ENCODE measurements at regions not wholly inside any gene's neighbourhood (a gene's known extent, or its start where the extent isn't known, plus 50 kb on each side); places are given as distances from the start of the nearest gene placed in this dataset.

DNA sequence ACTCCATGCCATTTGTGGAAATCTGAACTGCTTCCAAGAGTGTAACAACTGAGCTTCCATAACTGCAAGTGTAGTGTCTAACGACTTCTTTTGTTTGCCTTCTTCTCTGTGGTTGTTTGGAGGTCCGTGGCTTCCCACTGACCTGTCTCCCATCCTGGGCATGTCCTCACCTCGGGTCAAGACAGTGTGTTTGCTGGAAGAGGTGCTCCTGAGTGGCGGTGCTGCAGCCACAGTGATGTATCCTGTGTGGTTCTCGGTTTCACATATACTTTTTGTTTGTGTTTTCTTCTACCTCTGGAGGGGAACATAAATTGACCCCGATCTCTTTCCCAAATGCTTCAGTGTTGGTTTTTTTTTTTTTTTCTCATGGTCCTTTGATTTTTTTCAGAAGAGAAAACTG, 84.7 kb upstream of the NPVF start:
- FAIRE-seq, result no peak
- TF ChIP-seq POLR2AphosphoS5 (IDR thresholded peaks at IDR 0.05; ENCODE audit: low read depth, low read length) (no peak), POLR2A (IDR thresholded peaks at IDR 0.05; ENCODE audit: low read depth, low read length) (no peak), TAF1 (IDR thresholded peaks at IDR 0.05; ENCODE audit: low read depth, low read length) (no peak), SPI1 (IDR thresholded peaks at IDR 0.05; ENCODE audit: low read depth, low read length) (no peak), PAX5 (IDR thresholded peaks at IDR 0.05; ENCODE audit: insufficient read depth, low read length, severe bottlenecking) (no peak), POU2F2 (IDR thresholded peaks at IDR 0.05; ENCODE audit: low read depth, low read length) (no peak)

DNA sequence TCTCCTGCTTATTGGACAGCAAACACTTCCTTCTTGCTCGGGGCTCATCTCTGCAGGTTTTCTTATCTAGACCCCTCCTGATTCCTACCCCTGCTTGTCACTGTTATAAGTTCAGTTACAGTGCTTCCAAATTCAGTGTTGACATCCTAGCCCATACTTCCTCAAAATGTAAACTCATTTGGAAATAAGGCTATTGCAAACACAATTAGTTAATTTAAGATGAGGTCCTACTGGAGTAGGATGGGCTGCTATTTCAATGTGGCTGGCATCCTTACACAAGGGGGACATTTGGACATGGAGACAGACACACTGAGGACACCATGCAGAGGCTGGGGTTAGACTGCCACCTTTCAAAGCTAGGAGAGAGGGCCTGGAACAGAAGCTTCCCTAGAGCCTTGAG, 85.2 kb upstream of the NPVF start:
- TF ChIP-seq PAX5 (IDR thresholded peaks at IDR 0.05; ENCODE audit: insufficient read depth, low read length, severe bottlenecking) (no peak), POLR2A (IDR thresholded peaks at IDR 0.05; ENCODE audit: low read depth, low read length) (no peak), POLR2AphosphoS5 (IDR thresholded peaks at IDR 0.05; ENCODE audit: low read depth, low read length) (no peak), POU2F2 (IDR thresholded peaks at IDR 0.05; ENCODE audit: low read depth, low read length) (no peak), SPI1 (IDR thresholded peaks at IDR 0.05; ENCODE audit: low read depth, low read length) (no peak), TAF1 (IDR thresholded peaks at IDR 0.05; ENCODE audit: low read depth, low read length) (no peak)
- DNase-seq (ENCODE audit: insufficient read length, low spot score), result no peak
- FAIRE-seq, result no peak

More for the DNA sequence above, 84.7 kb upstream of the NPVF start:
- no peak for DNase-seq (ENCODE audit: insufficient read length, low spot score)

GRCh38 chr7:25314094-25314730, 85.9 kb upstream of the NPVF start:
- FAIRE-seq (no peak), DNase-seq (ENCODE audit: insufficient read length, low spot score) (no peak)
- TF ChIP-seq POLR2AphosphoS5 (IDR thresholded peaks at IDR 0.05; ENCODE audit: low read depth, low read length), result no peak
- TF ChIP-seq POU2F2 (IDR thresholded peaks at IDR 0.05; ENCODE audit: low read depth, low read length), result no peak
- TF ChIP-seq PAX5 (IDR thresholded peaks at IDR 0.05; ENCODE audit: insufficient read depth, low read length, severe bottlenecking), result no peak
- no peak for TF ChIP-seq POLR2A (IDR thresholded peaks at IDR 0.05; ENCODE audit: low read depth, low read length)
- TF ChIP-seq TAF1 (IDR thresholded peaks at IDR 0.05; ENCODE audit: low read depth, low read length), result no peak
- no peak for TF ChIP-seq SPI1 (IDR thresholded peaks at IDR 0.05; ENCODE audit: low read depth, low read length)

DNA sequence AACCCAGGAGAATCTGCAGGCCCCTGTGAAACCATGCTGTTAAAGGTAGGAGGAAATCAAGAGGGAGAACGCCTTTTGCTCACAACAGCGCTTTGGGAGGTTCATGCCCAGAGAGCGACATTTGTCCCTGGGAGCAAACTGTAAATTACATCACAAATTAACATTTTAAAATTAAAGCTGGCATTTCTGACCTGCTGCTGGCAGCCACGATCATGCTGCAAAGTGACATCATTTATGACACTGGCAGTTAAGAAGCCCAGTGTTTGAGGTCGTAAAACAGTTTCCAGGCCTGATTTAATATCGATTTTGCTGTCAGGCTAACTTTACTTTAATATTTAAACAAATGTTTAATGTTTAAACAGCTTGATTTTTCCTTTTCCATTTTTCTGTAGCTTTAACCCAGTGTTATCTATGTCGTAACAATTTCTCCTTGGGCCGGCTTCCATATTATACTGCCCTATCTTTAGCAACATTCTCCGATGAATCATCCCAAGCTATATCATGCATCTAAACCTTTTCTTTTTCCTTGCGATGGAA, 86.5 kb upstream of the NPVF start:
- DNase-seq (ENCODE audit: insufficient read length, low spot score) (no peak), FAIRE-seq (no peak)
- TF ChIP-seq POU2F2 (IDR thresholded peaks at IDR 0.05; ENCODE audit: low read depth, low read length), result no peak
- no peak for TF ChIP-seq PAX5 (IDR thresholded peaks at IDR 0.05; ENCODE audit: insufficient read depth, low read length, severe bottlenecking)
- TF ChIP-seq TAF1 (IDR thresholded peaks at IDR 0.05; ENCODE audit: low read depth, low read length), result no peak
- TF ChIP-seq POLR2AphosphoS5 (IDR thresholded peaks at IDR 0.05; ENCODE audit: low read depth, low read length), result no peak
- TF ChIP-seq POLR2A (IDR thresholded peaks at IDR 0.05; ENCODE audit: low read depth, low read length), result no peak
- no peak for TF ChIP-seq SPI1 (IDR thresholded peaks at IDR 0.05; ENCODE audit: low read depth, low read length)

DNA sequence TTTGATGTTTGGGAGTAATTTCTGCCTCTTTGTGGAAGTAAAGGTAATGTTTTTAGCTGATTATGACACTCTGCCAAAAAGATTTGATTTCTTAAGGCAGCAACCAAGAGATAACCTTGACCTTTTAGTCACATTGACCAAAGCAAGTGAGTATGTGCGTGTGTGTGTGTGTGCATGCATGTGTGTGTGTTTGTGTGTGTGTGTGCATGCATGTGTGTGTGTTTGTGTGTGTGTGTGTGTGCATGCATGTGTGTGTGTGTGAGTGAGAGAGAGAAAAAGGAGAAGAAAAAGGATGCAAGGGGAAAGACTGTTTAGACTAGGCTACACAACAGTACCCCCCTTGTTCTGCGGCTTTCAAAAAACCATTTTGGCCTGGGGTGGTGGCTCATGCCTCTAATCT, 88.1 kb upstream of the NPVF start:
- DNase-seq (ENCODE audit: insufficient read length, low spot score), result no peak
- FAIRE-seq, result no peak
- TF ChIP-seq SPI1 (IDR thresholded peaks at IDR 0.05; ENCODE audit: low read depth, low read length) (no peak), POLR2A (IDR thresholded peaks at IDR 0.05; ENCODE audit: low read depth, low read length) (no peak), POU2F2 (IDR thresholded peaks at IDR 0.05; ENCODE audit: low read depth, low read length) (no peak), PAX5 (IDR thresholded peaks at IDR 0.05; ENCODE audit: insufficient read depth, low read length, severe bottlenecking) (no peak), TAF1 (IDR thresholded peaks at IDR 0.05; ENCODE audit: low read depth, low read length) (no peak), POLR2AphosphoS5 (IDR thresholded peaks at IDR 0.05; ENCODE audit: low read depth, low read length) (no peak)

GRCh38 chr7:25318047-25318446, 89.8 kb upstream of the NPVF start:
- FAIRE-seq, result no peak
- TF ChIP-seq POU2F2 (IDR thresholded peaks at IDR 0.05; ENCODE audit: low read depth, low read length) (no peak), TAF1 (IDR thresholded peaks at IDR 0.05; ENCODE audit: low read depth, low read length) (no peak), POLR2A (IDR thresholded peaks at IDR 0.05; ENCODE audit: low read depth, low read length) (no peak), SPI1 (IDR thresholded peaks at IDR 0.05; ENCODE audit: low read depth, low read length) (no peak)
- no peak for DNase-seq (ENCODE audit: insufficient read length, low spot score)

DNA sequence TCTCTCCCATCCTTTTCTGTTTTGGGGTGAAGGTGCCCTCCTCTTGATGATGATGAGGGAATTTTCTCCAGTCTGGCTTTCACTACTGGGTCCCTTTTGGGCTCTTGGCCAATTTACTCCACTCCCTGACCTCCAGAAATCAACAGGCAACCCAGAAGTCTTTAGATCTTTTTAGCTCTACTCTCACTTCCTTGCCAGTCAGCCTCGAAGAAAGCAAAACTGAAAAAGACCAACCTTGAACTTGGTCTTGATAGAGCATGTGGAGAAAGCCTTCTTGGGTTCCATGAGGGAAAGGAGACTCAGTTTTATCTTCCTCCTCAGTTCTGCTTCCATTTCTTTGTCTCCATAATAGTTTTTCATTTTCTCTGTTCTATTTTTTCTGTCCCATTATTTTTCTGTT, 91.4 kb upstream of the NPVF start:
- DNase-seq (ENCODE audit: insufficient read length, low spot score) (no peak), FAIRE-seq (no peak)
- TF ChIP-seq SPI1 (IDR thresholded peaks at IDR 0.05; ENCODE audit: low read depth, low read length) (peak; percentile 74), PAX5 (IDR thresholded peaks at IDR 0.05; ENCODE audit: insufficient read depth, low read length, severe bottlenecking) (no peak), TAF1 (IDR thresholded peaks at IDR 0.05; ENCODE audit: low read depth, low read length) (no peak), POLR2A (IDR thresholded peaks at IDR 0.05; ENCODE audit: low read depth, low read length) (no peak), POU2F2 (IDR thresholded peaks at IDR 0.05; ENCODE audit: low read depth, low read length) (no peak), POLR2AphosphoS5 (IDR thresholded peaks at IDR 0.05; ENCODE audit: low read depth, low read length) (no peak)

DNA sequence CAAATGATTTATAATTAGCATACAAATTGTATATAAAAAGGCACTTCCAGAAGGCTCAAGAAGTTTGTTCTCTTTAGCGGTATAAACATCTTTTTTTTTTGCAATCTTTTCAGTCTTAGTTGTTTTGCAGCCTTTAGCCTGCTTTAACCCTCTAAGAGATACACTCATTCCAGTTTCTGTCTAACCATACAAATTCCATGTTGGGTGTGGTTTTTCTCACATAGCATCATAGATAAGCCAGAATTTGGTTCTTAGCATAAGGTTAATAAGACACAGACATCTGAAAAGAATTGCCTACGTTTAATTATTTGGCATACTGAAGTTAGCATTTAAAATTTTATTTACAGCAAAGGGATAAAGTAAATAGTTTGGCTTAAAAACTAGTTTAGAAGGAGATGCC, 92.5 kb upstream of the NPVF start:
- DNase-seq (ENCODE audit: insufficient read length, low spot score) (no peak), FAIRE-seq (no peak)
- no peak for TF ChIP-seq POU2F2 (IDR thresholded peaks at IDR 0.05; ENCODE audit: low read depth, low read length)
- no peak for TF ChIP-seq PAX5 (IDR thresholded peaks at IDR 0.05; ENCODE audit: insufficient read depth, low read length, severe bottlenecking)
- no peak for TF ChIP-seq POLR2A (IDR thresholded peaks at IDR 0.05; ENCODE audit: low read depth, low read length)
- no peak for TF ChIP-seq SPI1 (IDR thresholded peaks at IDR 0.05; ENCODE audit: low read depth, low read length)
- TF ChIP-seq POLR2AphosphoS5 (IDR thresholded peaks at IDR 0.05; ENCODE audit: low read depth, low read length), result no peak
- TF ChIP-seq TAF1 (IDR thresholded peaks at IDR 0.05; ENCODE audit: low read depth, low read length), result no peak

GRCh38 chr7:25321424-25321823, 93.1 kb upstream of the NPVF start:
- no peak for TF ChIP-seq POU2F2 (IDR thresholded peaks at IDR 0.05; ENCODE audit: low read depth, low read length)
- TF ChIP-seq SPI1 (IDR thresholded peaks at IDR 0.05; ENCODE audit: low read depth, low read length), result no peak
- TF ChIP-seq POLR2AphosphoS5 (IDR thresholded peaks at IDR 0.05; ENCODE audit: low read depth, low read length), result no peak
- no peak for TF ChIP-seq PAX5 (IDR thresholded peaks at IDR 0.05; ENCODE audit: insufficient read depth, low read length, severe bottlenecking)
- TF ChIP-seq TAF1 (IDR thresholded peaks at IDR 0.05; ENCODE audit: low read depth, low read length), result no peak
- TF ChIP-seq POLR2A (IDR thresholded peaks at IDR 0.05; ENCODE audit: low read depth, low read length), result no peak
- FAIRE-seq, result no peak
- DNase-seq (ENCODE audit: insufficient read length, low spot score), result no peak
